ENCODE measurements at regions not wholly inside any gene's neighbourhood (a gene's known extent, or its start where the extent isn't known, plus 50 kb on each side); places are given as distances from the start of the nearest gene placed in this dataset.

- H3K9me3 Mint-ChIP-seq, result peaks cover 20% of the 10 kb centered on the region
- H3K4me3 Mint-ChIP-seq, result no peak overlapping the region
- H3K36me3 Mint-ChIP-seq (ENCODE audit: low read depth), result peaks cover 1% of the 10 kb centered on the region
- CTCF ChIA-PET, result no interaction called here
- H3K27ac Mint-ChIP-seq, result no peak overlapping the region
- intact Hi-C loops (cut with micrococcal nuclease), result no loop called here
- H3K27me3 Mint-ChIP-seq (ENCODE audit: low read depth), result peaks cover 5% of the 10 kb centered on the region
- DNase-seq, result no peak
- H3K4me1 Mint-ChIP-seq (ENCODE audit: low read depth), result no peaks in the 10 kb centered on the region
Observed at GRCh38 chr2:2942906-2943305, 434.7 kb downstream of the EIPR1 start.

- Mint-ChIP-seq H3K36me3 (ENCODE audit: low read depth) (peaks cover 1% of the 10 kb centered on the region), H3K27ac (no peak overlapping the region), H3K4me1 (ENCODE audit: low read depth) (no peaks in the 10 kb centered on the region), H3K4me3 (no peak overlapping the region), H3K27me3 (ENCODE audit: low read depth) (peaks cover 5% of the 10 kb centered on the region), H3K9me3 (peaks cover 22% of the 10 kb centered on the region)
- intact Hi-C loops (cut with micrococcal nuclease), result no loop called here
- CTCF ChIA-PET, result no interaction called here
- no peak for DNase-seq
Observed at GRCh38 chr2:2942225-2942624, 435.4 kb downstream of the EIPR1 start.

- H3K27me3 Mint-ChIP-seq (ENCODE audit: low read depth), result peaks cover 5% of the 10 kb centered on the region
- CTCF ChIA-PET, result no interaction called here
Observed at GRCh38 chr2:2941205-2941604, 436.4 kb downstream of the EIPR1 start.

GRCh38 chr2:2940702-2941101 is 436.9 kb downstream of the EIPR1 start:
- DNase-seq, result no peak

More at GRCh38 chr2:2941205-2941604, 436.4 kb downstream of the EIPR1 start:
- DNase-seq, result no peak
- Mint-ChIP-seq H3K36me3 (ENCODE audit: low read depth) (peaks cover 1% of the 10 kb centered on the region), H3K9me3 (peaks cover 29% of the 10 kb centered on the region), H3K4me1 (ENCODE audit: low read depth) (no peaks in the 10 kb centered on the region), H3K4me3 (no peak overlapping the region), H3K27ac (no peak overlapping the region)
- intact Hi-C loops (cut with micrococcal nuclease), result no loop called here

GRCh38 chr2:2940061-2940460 is 437.6 kb downstream of the EIPR1 start:
- intact Hi-C loops (cut with micrococcal nuclease), result no loop called here
- CTCF ChIA-PET, result no interaction called here
- no peaks in the 10 kb centered on the region for H3K36me3 Mint-ChIP-seq (ENCODE audit: low read depth)
- H3K4me3 Mint-ChIP-seq, result no peak overlapping the region
- DNase-seq, result no peak
- H3K9me3 Mint-ChIP-seq, result peaks cover 22% of the 10 kb centered on the region
- H3K4me1 Mint-ChIP-seq (ENCODE audit: low read depth), result no peaks in the 10 kb centered on the region
- no peak overlapping the region for H3K27ac Mint-ChIP-seq
- H3K27me3 Mint-ChIP-seq (ENCODE audit: low read depth), result peaks cover 5% of the 10 kb centered on the region

More at GRCh38 chr2:2940702-2941101, 436.9 kb downstream of the EIPR1 start:
- intact Hi-C loops (cut with micrococcal nuclease), result no loop called here
- Mint-ChIP-seq H3K27me3 (ENCODE audit: low read depth) (peaks cover 5% of the 10 kb centered on the region), H3K27ac (no peak overlapping the region), H3K9me3 (peaks cover 29% of the 10 kb centered on the region), H3K4me1 (ENCODE audit: low read depth) (no peaks in the 10 kb centered on the region), H3K4me3 (no peak overlapping the region), H3K36me3 (ENCODE audit: low read depth) (peaks cover 1% of the 10 kb centered on the region)
- CTCF ChIA-PET, result no interaction called here

GRCh38 chr2:2939078-2939795 is 438.4 kb downstream of the EIPR1 start:
- Mint-ChIP-seq H3K27me3 (ENCODE audit: low read depth) (peaks cover 5% of the 10 kb centered on the region), H3K4me1 (ENCODE audit: low read depth) (no peaks in the 10 kb centered on the region), H3K4me3 (no peak overlapping the region), H3K27ac (no peak overlapping the region), H3K9me3 (peaks cover 14% of the 10 kb centered on the region), H3K36me3 (ENCODE audit: low read depth) (no peaks in the 10 kb centered on the region)
- DNase-seq, result no peak
- CTCF ChIA-PET, result interaction anchor here (0.9 kb wide), 1 partner anchor 22 kb away, joined by 3 read pairs; no protein-coding TSS in a partner anchor
- intact Hi-C loops (cut with micrococcal nuclease), result no loop called here

- H3K27me3 Mint-ChIP-seq (ENCODE audit: low read depth), result peaks cover 5% of the 10 kb centered on the region
- H3K9me3 Mint-ChIP-seq, result peaks cover 8% of the 10 kb centered on the region
- intact Hi-C loops (cut with micrococcal nuclease), result no loop called here
- H3K4me1 Mint-ChIP-seq (ENCODE audit: low read depth), result no peaks in the 10 kb centered on the region
- no peak overlapping the region for H3K4me3 Mint-ChIP-seq
- CTCF ChIA-PET, result interaction anchor here (0.9 kb wide), 1 partner anchor 21 kb away, joined by 3 read pairs; no protein-coding TSS in a partner anchor
- H3K27ac Mint-ChIP-seq, result no peak overlapping the region
- H3K36me3 Mint-ChIP-seq (ENCODE audit: low read depth), result no peaks in the 10 kb centered on the region
- no peak for DNase-seq
Observed at GRCh38 chr2:2938481-2938880, 439.1 kb downstream of the EIPR1 start.

- no peaks in the 10 kb centered on the region for H3K4me1 Mint-ChIP-seq (ENCODE audit: low read depth)
- DNase-seq, result no peak
- H3K36me3 Mint-ChIP-seq (ENCODE audit: low read depth), result no peaks in the 10 kb centered on the region
- CTCF ChIA-PET, result no interaction called here
- no peaks in the 10 kb centered on the region for H3K27me3 Mint-ChIP-seq (ENCODE audit: low read depth)
- H3K9me3 Mint-ChIP-seq, result peaks cover 8% of the 10 kb centered on the region
- no peak overlapping the region for H3K4me3 Mint-ChIP-seq
- intact Hi-C loops (cut with micrococcal nuclease), result no loop called here
- H3K27ac Mint-ChIP-seq, result no peak overlapping the region
Observed at GRCh38 chr2:2935445-2936149, 442.0 kb downstream of the EIPR1 start.

- DNase-seq, result no peak
- Mint-ChIP-seq H3K4me1 (ENCODE audit: low read depth) (no peaks in the 10 kb centered on the region), H3K36me3 (ENCODE audit: low read depth) (no peaks in the 10 kb centered on the region), H3K9me3 (peaks cover 14% of the 10 kb centered on the region), H3K4me3 (no peak overlapping the region), H3K27ac (no peak overlapping the region), H3K27me3 (ENCODE audit: low read depth) (peaks cover 5% of the 10 kb centered on the region)
- CTCF ChIA-PET, result no interaction called here
- intact Hi-C loops (cut with micrococcal nuclease), result no loop called here
Observed at GRCh38 chr2:2933426-2933825, 444.2 kb downstream of the EIPR1 start.

GRCh38 chr2:2932692-2933305 is 444.8 kb downstream of the EIPR1 start:
- CTCF ChIA-PET, result no interaction called here
- H3K36me3 Mint-ChIP-seq (ENCODE audit: low read depth), result no peaks in the 10 kb centered on the region
- no peak overlapping the region for H3K4me3 Mint-ChIP-seq
- H3K27me3 Mint-ChIP-seq (ENCODE audit: low read depth), result peaks cover 6% of the 10 kb centered on the region
- intact Hi-C loops (cut with micrococcal nuclease), result no loop called here
- DNase-seq, result no peak
- H3K9me3 Mint-ChIP-seq, result peaks cover 14% of the 10 kb centered on the region
- no peak overlapping the region for H3K27ac Mint-ChIP-seq
- H3K4me1 Mint-ChIP-seq (ENCODE audit: low read depth), result no peaks in the 10 kb centered on the region

GRCh38 chr2:2932189-2932588 is 445.4 kb downstream of the EIPR1 start:
- DNase-seq, result no peak
- CTCF ChIA-PET, result no interaction called here
- no peaks in the 10 kb centered on the region for H3K36me3 Mint-ChIP-seq (ENCODE audit: low read depth)
- peaks cover 12% of the 10 kb centered on the region for H3K9me3 Mint-ChIP-seq
- H3K4me3 Mint-ChIP-seq, result no peak overlapping the region
- H3K27ac Mint-ChIP-seq, result no peak overlapping the region
- no peaks in the 10 kb centered on the region for H3K4me1 Mint-ChIP-seq (ENCODE audit: low read depth)
- intact Hi-C loops (cut with micrococcal nuclease), result no loop called here
- H3K27me3 Mint-ChIP-seq (ENCODE audit: low read depth), result peaks cover 6% of the 10 kb centered on the region

GRCh38 chr2:2931318-2932075 is 446.1 kb downstream of the EIPR1 start:
- intact Hi-C loops (cut with micrococcal nuclease), result no loop called here
- H3K9me3 Mint-ChIP-seq, result peaks cover 6% of the 10 kb centered on the region
- CTCF ChIA-PET, result no interaction called here

More at GRCh38 chr2:2931318-2932075, 446.1 kb downstream of the EIPR1 start:
- Mint-ChIP-seq H3K4me1 (ENCODE audit: low read depth) (peaks cover 2% of the 10 kb centered on the region), H3K4me3 (no peak overlapping the region), H3K27ac (no peak overlapping the region), H3K27me3 (ENCODE audit: low read depth) (peaks cover 6% of the 10 kb centered on the region), H3K36me3 (ENCODE audit: low read depth) (no peaks in the 10 kb centered on the region)
- no peak for DNase-seq

All from activated naive CD4-positive, alpha-beta T cell treated with anti-CD3 and anti-CD28 coated beads for 36 hours (primary cell).